LNCAP (cell line): ENCODE measurements at regions not wholly inside any gene's neighbourhood (a gene's known extent, or its start where the extent isn't known, plus 50 kb on each side); places are given as distances from the start of the nearest gene placed in this dataset.

ENCODE experiments used
- TF ChIP-seq, protein P1 (sequence below): fragments of 450-650 bp; IDR thresholded peaks from 2 replicates; pipeline ENCODE4 v1.5.1; 2017; ENCODE audit warnings: mild to moderate bottlenecking

DNA sequence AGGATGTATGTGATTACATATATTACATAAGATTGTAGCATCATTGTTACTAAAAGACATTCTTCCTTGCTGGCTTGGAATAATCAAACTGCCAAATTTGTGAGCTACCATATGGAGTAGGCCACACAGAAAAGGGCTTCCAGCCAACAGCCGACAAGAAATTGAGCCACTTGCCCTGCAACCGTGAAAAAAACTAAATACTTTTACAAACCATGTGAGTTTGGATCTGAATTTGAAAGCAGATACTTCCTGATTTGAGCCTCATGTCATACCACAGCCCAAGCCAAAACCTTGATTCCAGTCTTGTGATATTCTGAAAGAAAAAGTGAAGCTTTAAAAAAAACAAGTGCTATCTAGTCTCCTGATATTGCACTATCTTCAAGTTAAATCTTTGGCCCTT, 55.6 kb upstream of the PRMT6 start:
- TF ChIP-seq, protein P1, sequence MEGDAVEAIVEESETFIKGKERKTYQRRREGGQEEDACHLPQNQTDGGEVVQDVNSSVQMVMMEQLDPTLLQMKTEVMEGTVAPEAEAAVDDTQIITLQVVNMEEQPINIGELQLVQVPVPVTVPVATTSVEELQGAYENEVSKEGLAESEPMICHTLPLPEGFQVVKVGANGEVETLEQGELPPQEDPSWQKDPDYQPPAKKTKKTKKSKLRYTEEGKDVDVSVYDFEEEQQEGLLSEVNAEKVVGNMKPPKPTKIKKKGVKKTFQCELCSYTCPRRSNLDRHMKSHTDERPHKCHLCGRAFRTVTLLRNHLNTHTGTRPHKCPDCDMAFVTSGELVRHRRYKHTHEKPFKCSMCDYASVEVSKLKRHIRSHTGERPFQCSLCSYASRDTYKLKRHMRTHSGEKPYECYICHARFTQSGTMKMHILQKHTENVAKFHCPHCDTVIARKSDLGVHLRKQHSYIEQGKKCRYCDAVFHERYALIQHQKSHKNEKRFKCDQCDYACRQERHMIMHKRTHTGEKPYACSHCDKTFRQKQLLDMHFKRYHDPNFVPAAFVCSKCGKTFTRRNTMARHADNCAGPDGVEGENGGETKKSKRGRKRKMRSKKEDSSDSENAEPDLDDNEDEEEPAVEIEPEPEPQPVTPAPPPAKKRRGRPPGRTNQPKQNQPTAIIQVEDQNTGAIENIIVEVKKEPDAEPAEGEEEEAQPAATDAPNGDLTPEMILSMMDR, result no peak

DNA sequence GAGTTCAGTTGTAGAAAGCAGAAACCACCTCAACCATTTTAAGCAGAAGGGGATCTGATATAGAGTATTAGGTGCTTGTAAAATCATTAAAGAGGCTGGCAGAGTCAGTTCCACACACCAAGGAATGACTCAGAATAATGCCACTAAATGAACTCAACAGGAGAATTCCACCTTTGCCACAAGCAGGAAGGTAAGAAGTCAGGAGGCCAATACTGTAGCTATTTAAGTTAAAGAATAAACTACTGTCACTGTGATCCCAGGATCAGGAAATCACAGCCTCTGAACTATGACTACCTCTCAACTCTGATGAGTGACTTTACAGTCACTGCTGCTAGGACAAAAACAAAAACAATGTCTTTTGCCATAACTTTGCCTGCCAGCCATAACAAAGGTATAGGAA, 52.5 kb upstream of the PRMT6 start:
- TF ChIP-seq, protein P1, result no peak

GRCh38 chr1:107004421-107004820, 52.1 kb upstream of the PRMT6 start:
- TF ChIP-seq, protein P1, result no peak
